HCT116 (cell line): ENCODE measurements at regions not wholly inside any gene's neighbourhood (a gene's known extent, or its start where the extent isn't known, plus 50 kb on each side); places are given as distances from the start of the nearest gene placed in this dataset.

Experiments used
- ATAC-seq: fragments of 200-7000 bp; cut with Tn5 transposase; 2 replicates; pipeline ENCODE4 v1.9.1; 2020; ENCODE audit warnings: mild to moderate bottlenecking, moderate library complexity
- BruUV-seq: library from RNA; stranded (reverse); fragments of 400-500 nt; replicated peaks from 2 replicates; lab custom pipeline; 2021; lab: Mats Ljungman, UMichigan
- CTCF ChIA-PET: fragments of 300-600 bp; sonication (Branson Sonifier 250); formaldehyde crosslinking; loops from one replicate; lab custom pipeline; 2021; ENCODE audit warnings: antibody characterized with exemption; lab: Charles Lee
- POLR2A ChIA-PET: fragments of 300-600, 350-600 bp; sonication (Branson Sonifier 250); formaldehyde crosslinking; loops from one replicate; lab custom pipeline; 2021; ENCODE audit warnings: antibody characterized with exemption; lab: Charles Lee
- RAD21 ChIA-PET, 2 experiments: fragments of 300-600 bp; sonication (Branson Sonifier 250); formaldehyde crosslinking; loops; one replicate each; lab custom pipeline; 2023; ENCODE audit warnings: low total read pairs in 2 of 2; ENCODE audit not compliant: uncharacterized antibody in 2 of 2, unreplicated experiment in 2 of 2, low non-redundant PET in 1 of 2; lab: Charles Lee
- DNase-seq: peaks from one replicate; pipeline ENCODE4 v3.0.0-alpha.2; 2010; ENCODE audit warnings: low read depth, low spot score
- H2AFZ ChIP-seq: fragments of 200-600 bp; shearing (Covaris generic), sonication (generic); 2 replicates; pipeline ENCODE4 v1.6.1; 2017; ENCODE audit warnings: low read depth, mixed run types, mixed read lengths, antibody characterized with exemption, low read length; ENCODE audit not compliant: poor library complexity, severe bottlenecking
- H3K27ac ChIP-seq: 2 replicates; pipeline ENCODE4 v1.5.1; 2012; ENCODE audit warnings: low read depth, low read length
- H3K27me3 ChIP-seq: fragments of 200-600 bp; sonication (generic); 2 replicates; pipeline ENCODE4 v1.6.1; 2016; ENCODE audit warnings: mixed run types, low read length, mixed read lengths; ENCODE audit not compliant: insufficient read depth
- H3K36me3 ChIP-seq, 2 experiments: fragments of 200-500 bp in 1 of 2; fragments of 200-600 bp in 1 of 2; sonication (Bioruptor generic) in 1 of 2; sonication (generic) in 1 of 2; 2 replicates each; pipeline versions ENCODE4 v1.5.1 to v1.6.1; 2014 to 2016; ENCODE audit warnings: low read length in 2 of 2, inconsistent platforms in 1 of 2, mixed read lengths in 1 of 2, mixed run types in 1 of 2; ENCODE audit not compliant: insufficient read depth in 2 of 2, control insufficient read depth in 1 of 2
- H3K4me1 ChIP-seq, 2 experiments: fragments of 200-600 bp in 1 of 2; sonication (generic) in 1 of 2; 2 replicates each; pipeline versions ENCODE4 v1.5.1 to v1.6.1; 2012 to 2017; ENCODE audit warnings: low read length in 2 of 2, inconsistent platforms in 1 of 2, mild to moderate bottlenecking in 1 of 2, mixed read lengths in 1 of 2, mixed run types in 1 of 2, moderate library complexity in 1 of 2; ENCODE audit not compliant: insufficient read depth in 2 of 2, control insufficient read depth in 1 of 2
- H3K4me2 ChIP-seq: fragments of 200-600 bp; sonication (generic); 2 replicates; pipeline ENCODE4 v1.6.1; 2017; ENCODE audit warnings: mixed run types, low read length, mixed read lengths
- H3K4me3 ChIP-seq, 2 experiments: fragments of 200-600 bp in 1 of 2; sonication (generic) in 1 of 2; replicated peaks in 1 of 2; 2 replicates each; pipeline ENCODE4 v1.5.1; 2011 to 2016; ENCODE audit warnings: low read length in 2 of 2, control low read depth in 1 of 2, low read depth in 1 of 2, mild to moderate bottlenecking in 1 of 2, mixed read lengths in 1 of 2, mixed run types in 1 of 2
- H3K79me2 ChIP-seq: fragments of 200-600 bp; sonication (generic); 2 replicates; pipeline ENCODE4 v1.6.1; 2017; ENCODE audit warnings: mild to moderate bottlenecking, mixed run types, low read length, moderate library complexity, mixed read lengths; ENCODE audit not compliant: insufficient read depth
- H3K9ac ChIP-seq: fragments of 200-600 bp; sonication (generic); 2 replicates; pipeline ENCODE4 v1.6.1; 2016; ENCODE audit warnings: low read length, mixed read lengths
- H3K9me2 ChIP-seq: fragments of 200-600 bp; sonication (generic), shearing (Covaris generic); 2 replicates; pipeline ENCODE4 v1.6.1; 2017; ENCODE audit warnings: mixed run types, mild to moderate bottlenecking, moderate library complexity; ENCODE audit not compliant: insufficient read depth
- H3K9me3 ChIP-seq, 2 experiments: fragments of 200-500 bp in 1 of 2; fragments of 200-600 bp in 1 of 2; sonication (Bioruptor generic) in 1 of 2; sonication (generic) in 1 of 2; 2 replicates each; pipeline ENCODE4 v1.6.1; 2014 to 2017; ENCODE audit warnings: low read length in 2 of 2, mixed read lengths in 2 of 2, inconsistent platforms in 1 of 2, low read depth in 1 of 2, mild to moderate bottlenecking in 1 of 2, mixed run types in 1 of 2, moderate library complexity in 1 of 2; ENCODE audit not compliant: control insufficient read depth in 1 of 2, insufficient read depth in 1 of 2
- H4K20me1 ChIP-seq: fragments of 200-600 bp; sonication (generic), shearing (Covaris generic); 2 replicates; pipeline ENCODE4 v1.6.1; 2017; ENCODE audit warnings: mixed run types, mild to moderate bottlenecking, moderate library complexity; ENCODE audit not compliant: insufficient read depth
- EGR1 ChIP-seq: IDR thresholded peaks from 2 replicates; pipeline ENCODE4 v1.6.1; 2012; ENCODE audit warnings: low read depth
- EZH2phosphoT487 ChIP-seq: fragments of 200-600 bp; IDR thresholded peaks from 2 replicates; pipeline ENCODE4 v1.6.1; 2018; ENCODE audit warnings: antibody characterized with exemption, borderline replicate concordance
- FOSL1 ChIP-seq: IDR thresholded peaks from 2 replicates; pipeline ENCODE4 v1.6.1; 2012; ENCODE audit warnings: low read depth
- POLR2A ChIP-seq: IDR thresholded peaks from 2 replicates; pipeline ENCODE4 v1.7.0; 2011; ENCODE audit warnings: borderline replicate concordance; ENCODE audit not compliant: insufficient read depth, insufficient read length; ENCODE audit errors: extremely low read depth
- SP1 ChIP-seq: IDR thresholded peaks from 2 replicates; pipeline ENCODE4 v1.6.1; 2012; ENCODE audit warnings: low read depth
- TCF7L2 ChIP-seq: IDR thresholded peaks from 2 replicates; pipeline ENCODE4 v1.7.0; 2011; ENCODE audit warnings: borderline replicate concordance, inconsistent platforms; ENCODE audit not compliant: insufficient read depth, insufficient read length; ENCODE audit errors: extremely low read depth
- YY1 ChIP-seq: IDR thresholded peaks from 2 replicates; pipeline ENCODE4 v1.6.1; 2011; ENCODE audit warnings: low read length, low read depth, moderate library complexity, mild to moderate bottlenecking; ENCODE audit not compliant: insufficient replicate concordance; ENCODE audit errors: extremely low read depth
- ZFX ChIP-seq: fragments of 450-650 bp; IDR thresholded peaks from 2 replicates; pipeline ENCODE4 v1.6.1; 2017
- intact Hi-C: fragments of 100-400 bp; cut with micrococcal nuclease; formaldehyde crosslinking; loops from 2 replicates; pipeline ENCODE4 v1.10.0; 2022
- TF ChIP-seq, protein P1 (sequence below): IDR thresholded peaks from 2 replicates; pipeline ENCODE4 v1.6.1; 2012
- TF ChIP-seq, protein P2 (sequence below): IDR thresholded peaks from 2 replicates; pipeline ENCODE4 v1.6.1; 2012; ENCODE audit warnings: low read depth

GRCh38 chr17:37836593-37836992 lies 87.6 kb upstream of the TBC1D3K start:
- CTCF ChIA-PET, result interaction anchor here (1.5 kb wide), 1 partner anchor 20 kb away, joined by 6 read pairs; no protein-coding TSS in a partner anchor
- no TSS peak for BruUV-seq
- no peaks in the 10 kb centered on the region for H3K9me2 ChIP-seq
- H4K20me1 ChIP-seq, result no peaks in the 10 kb centered on the region
- no peak for TF ChIP-seq POLR2A
- TF ChIP-seq ZFX, result no peak
- no peak for TF ChIP-seq SP1
- TF ChIP-seq, protein P1, sequence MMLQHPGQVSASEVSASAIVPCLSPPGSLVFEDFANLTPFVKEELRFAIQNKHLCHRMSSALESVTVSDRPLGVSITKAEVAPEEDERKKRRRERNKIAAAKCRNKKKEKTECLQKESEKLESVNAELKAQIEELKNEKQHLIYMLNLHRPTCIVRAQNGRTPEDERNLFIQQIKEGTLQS, result no peak
- no peak for TF ChIP-seq TCF7L2
- no peak for TF ChIP-seq YY1
- no peak for TF ChIP-seq FOSL1
- no peak for TF ChIP-seq EGR1
- TF ChIP-seq, protein P2, sequence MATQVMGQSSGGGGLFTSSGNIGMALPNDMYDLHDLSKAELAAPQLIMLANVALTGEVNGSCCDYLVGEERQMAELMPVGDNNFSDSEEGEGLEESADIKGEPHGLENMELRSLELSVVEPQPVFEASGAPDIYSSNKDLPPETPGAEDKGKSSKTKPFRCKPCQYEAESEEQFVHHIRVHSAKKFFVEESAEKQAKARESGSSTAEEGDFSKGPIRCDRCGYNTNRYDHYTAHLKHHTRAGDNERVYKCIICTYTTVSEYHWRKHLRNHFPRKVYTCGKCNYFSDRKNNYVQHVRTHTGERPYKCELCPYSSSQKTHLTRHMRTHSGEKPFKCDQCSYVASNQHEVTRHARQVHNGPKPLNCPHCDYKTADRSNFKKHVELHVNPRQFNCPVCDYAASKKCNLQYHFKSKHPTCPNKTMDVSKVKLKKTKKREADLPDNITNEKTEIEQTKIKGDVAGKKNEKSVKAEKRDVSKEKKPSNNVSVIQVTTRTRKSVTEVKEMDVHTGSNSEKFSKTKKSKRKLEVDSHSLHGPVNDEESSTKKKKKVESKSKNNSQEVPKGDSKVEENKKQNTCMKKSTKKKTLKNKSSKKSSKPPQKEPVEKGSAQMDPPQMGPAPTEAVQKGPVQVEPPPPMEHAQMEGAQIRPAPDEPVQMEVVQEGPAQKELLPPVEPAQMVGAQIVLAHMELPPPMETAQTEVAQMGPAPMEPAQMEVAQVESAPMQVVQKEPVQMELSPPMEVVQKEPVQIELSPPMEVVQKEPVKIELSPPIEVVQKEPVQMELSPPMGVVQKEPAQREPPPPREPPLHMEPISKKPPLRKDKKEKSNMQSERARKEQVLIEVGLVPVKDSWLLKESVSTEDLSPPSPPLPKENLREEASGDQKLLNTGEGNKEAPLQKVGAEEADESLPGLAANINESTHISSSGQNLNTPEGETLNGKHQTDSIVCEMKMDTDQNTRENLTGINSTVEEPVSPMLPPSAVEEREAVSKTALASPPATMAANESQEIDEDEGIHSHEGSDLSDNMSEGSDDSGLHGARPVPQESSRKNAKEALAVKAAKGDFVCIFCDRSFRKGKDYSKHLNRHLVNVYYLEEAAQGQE, result no peak
- TF ChIP-seq EZH2phosphoT487, result no peak
- no peak overlapping the region for H3K4me3 ChIP-seq
- H3K36me3 ChIP-seq, result no peaks in the 10 kb centered on the region
- H3K27ac ChIP-seq, result no peak overlapping the region
- H3K79me2 ChIP-seq, result no peaks in the 10 kb centered on the region
- H3K4me1 ChIP-seq, result no peaks in the 10 kb centered on the region
- POLR2A ChIA-PET, result no interaction called here
- no peaks in the 10 kb centered on the region for H3K9me3 ChIP-seq
- no peak for DNase-seq
- ATAC-seq, result no peak
- no peaks in the 10 kb centered on the region; the same call in 1 of the 2 replicates for H3K27me3 ChIP-seq
- intact Hi-C loops, result no loop called here
- H3K9ac ChIP-seq, result no peak overlapping the region
- no peak overlapping the region for H3K4me2 ChIP-seq
- H2AFZ ChIP-seq, result no peak overlapping the region
- RAD21 ChIA-PET, result no interaction called here
